ENCODE measurements at regions not wholly inside any gene's neighbourhood (a gene's known extent, or its start where the extent isn't known, plus 50 kb on each side); places are given as distances from the start of the nearest gene placed in this dataset.

DNA sequence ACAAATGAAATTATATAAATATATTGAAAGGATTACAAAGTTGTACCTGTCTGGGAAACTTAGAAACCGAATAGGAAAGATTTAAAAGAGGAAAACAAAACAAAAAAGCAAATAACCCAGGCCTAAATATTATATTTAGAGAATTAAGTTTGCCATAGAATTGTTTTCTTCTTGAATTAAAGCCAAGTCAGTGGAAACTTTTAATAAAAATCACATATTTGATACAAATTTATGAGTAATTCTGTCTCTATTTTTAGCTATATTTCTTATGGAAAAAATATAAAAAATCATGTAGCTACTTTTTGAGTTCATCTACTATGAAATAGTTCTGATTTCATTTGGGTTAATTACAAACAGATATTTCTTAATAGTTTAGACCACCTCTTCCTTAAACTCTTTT is 470.2 kb upstream of the HSF2 start:
- in situ Hi-C loops (cut with MboI; ENCODE audit: low sequenced_read_pairs in 4 of 4), result no loop called here
- no peak for TF ChIP-seq POLR2A (IDR thresholded peaks at IDR 0.05)
- TF ChIP-seq, protein P1, sequence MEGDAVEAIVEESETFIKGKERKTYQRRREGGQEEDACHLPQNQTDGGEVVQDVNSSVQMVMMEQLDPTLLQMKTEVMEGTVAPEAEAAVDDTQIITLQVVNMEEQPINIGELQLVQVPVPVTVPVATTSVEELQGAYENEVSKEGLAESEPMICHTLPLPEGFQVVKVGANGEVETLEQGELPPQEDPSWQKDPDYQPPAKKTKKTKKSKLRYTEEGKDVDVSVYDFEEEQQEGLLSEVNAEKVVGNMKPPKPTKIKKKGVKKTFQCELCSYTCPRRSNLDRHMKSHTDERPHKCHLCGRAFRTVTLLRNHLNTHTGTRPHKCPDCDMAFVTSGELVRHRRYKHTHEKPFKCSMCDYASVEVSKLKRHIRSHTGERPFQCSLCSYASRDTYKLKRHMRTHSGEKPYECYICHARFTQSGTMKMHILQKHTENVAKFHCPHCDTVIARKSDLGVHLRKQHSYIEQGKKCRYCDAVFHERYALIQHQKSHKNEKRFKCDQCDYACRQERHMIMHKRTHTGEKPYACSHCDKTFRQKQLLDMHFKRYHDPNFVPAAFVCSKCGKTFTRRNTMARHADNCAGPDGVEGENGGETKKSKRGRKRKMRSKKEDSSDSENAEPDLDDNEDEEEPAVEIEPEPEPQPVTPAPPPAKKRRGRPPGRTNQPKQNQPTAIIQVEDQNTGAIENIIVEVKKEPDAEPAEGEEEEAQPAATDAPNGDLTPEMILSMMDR (IDR thresholded peaks at IDR 0.05 in 4 of 5, conservative IDR thresholded peaks at IDR 0.05 in 1 of 5), result no peak

DNA sequence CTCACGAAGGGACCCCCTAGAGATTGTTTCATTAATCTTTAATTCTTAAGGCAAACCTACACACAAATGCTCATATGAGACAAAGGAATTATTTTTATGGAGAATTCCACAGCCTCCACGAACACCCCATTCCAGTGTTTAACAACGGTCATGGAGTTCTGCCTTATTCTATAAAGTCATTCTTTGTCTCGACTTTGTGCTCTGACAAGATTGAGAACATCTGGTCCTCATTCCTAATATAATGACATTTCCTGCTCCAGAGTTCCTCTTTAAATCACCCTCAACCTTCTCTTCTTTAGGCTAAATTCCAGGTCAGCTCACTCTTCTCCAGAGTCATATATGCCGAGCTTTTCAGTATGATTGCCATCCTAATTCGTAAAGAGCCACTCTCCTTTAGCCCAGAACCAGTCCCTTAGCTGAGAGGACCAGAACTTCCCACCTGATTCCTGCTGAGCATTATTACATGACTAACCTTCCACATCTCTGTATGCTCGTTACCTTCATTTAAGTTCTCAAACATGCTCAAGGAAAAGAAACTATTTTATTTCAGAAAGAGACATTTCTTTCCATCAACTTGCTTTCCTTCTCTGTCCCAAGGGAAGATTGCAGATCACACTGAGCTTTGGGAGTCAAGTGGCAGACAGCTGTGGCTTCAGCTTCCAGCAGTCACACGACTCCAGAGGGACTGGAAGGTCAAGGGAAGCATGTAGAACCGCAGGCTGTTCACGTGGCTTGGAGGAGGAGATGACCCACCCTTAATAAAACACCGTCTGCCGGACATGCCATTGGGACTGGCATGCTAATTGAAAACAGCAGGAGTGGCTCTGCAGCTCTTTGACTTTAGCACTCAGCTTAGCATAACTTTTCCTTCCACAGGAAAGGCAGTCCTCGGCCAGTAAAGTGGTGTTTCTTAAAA is 467.1 kb upstream of the HSF2 start:
- intact Hi-C loops (cut with DNase I; ENCODE audit: low total_unique reads), result no loop called here
- no peak for TF ChIP-seq POLR2A (IDR thresholded peaks at IDR 0.05)
- TF ChIP-seq, protein P1 (IDR thresholded peaks at IDR 0.05 in 4 of 5, conservative IDR thresholded peaks at IDR 0.05 in 1 of 5), result no peak
- Histone ChIP-seq H3K4me3 (peak overlapping the region in 1 of 4 donors; percentile 12), H3K4me1 (peaks cover 0 to 10% of the 10 kb centered on the region in 2 donors), H3K27ac (peak overlapping the region in 3 of 4 donors; percentile 11 to 54 (median 50)), H3K27me3 (no peaks in the 10 kb centered on the region), H3K9me3 (no peaks in the 10 kb centered on the region), H3K36me3 (no peaks in the 10 kb centered on the region)
- peak; percentile 42 to 66 for DNase-seq
- peak; percentile 95 to 98 for ATAC-seq
- in situ Hi-C loops (cut with MboI; ENCODE audit: low sequenced_read_pairs in 4 of 4), result no loop called here

More for the DNA sequence above, 470.2 kb upstream of the HSF2 start:
- no peaks in the 10 kb centered on the region for H3K27me3 ChIP-seq
- ATAC-seq, result no peak
- H3K4me1 ChIP-seq, result peaks cover 0 to 10% of the 10 kb centered on the region in 2 donors
- H3K36me3 ChIP-seq, result no peaks in the 10 kb centered on the region
- no peaks in the 10 kb centered on the region for H3K9me3 ChIP-seq
- no peak overlapping the region for H3K27ac ChIP-seq
- H3K4me3 ChIP-seq, result no peak overlapping the region
- intact Hi-C loops (cut with DNase I; ENCODE audit: low total_unique reads), result no loop called here
- no peak for DNase-seq

DNA sequence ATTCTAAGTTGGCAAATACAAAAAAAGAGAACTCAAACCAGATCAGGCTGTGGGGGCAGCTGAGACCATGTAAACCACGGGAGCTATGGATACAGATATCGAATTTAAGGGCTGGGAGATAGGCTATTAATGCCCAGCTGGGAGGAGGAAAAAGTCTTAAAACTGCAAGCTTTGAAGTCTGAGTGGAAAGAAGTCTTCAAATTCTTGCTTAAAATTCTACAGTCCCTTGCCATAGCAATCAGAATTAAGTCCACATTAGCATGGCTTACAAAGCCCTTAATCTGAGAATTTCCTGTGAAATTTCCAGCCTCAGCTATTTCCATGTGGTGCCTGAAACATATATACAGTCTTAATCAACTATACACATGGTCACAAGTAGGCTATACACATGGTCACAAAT is 465.0 kb upstream of the HSF2 start:
- DNase-seq (no peak), ATAC-seq (no peak)
- intact Hi-C loops (cut with DNase I; ENCODE audit: low total_unique reads) (no loop called here), in situ Hi-C loops (cut with MboI; ENCODE audit: low sequenced_read_pairs in 4 of 4) (no loop called here)
- no peaks in the 10 kb centered on the region for H3K36me3 ChIP-seq
- TF ChIP-seq, protein P1 (IDR thresholded peaks at IDR 0.05 in 4 of 5, conservative IDR thresholded peaks at IDR 0.05 in 1 of 5), result no peak
- TF ChIP-seq POLR2A (IDR thresholded peaks at IDR 0.05), result no peak
- H3K27me3 ChIP-seq, result no peaks in the 10 kb centered on the region
- no peak overlapping the region for H3K27ac ChIP-seq
- no peak overlapping the region for H3K4me3 ChIP-seq
- H3K9me3 ChIP-seq, result no peaks in the 10 kb centered on the region
- H3K4me1 ChIP-seq, result peaks cover 0 to 10% of the 10 kb centered on the region in 2 donors

DNA sequence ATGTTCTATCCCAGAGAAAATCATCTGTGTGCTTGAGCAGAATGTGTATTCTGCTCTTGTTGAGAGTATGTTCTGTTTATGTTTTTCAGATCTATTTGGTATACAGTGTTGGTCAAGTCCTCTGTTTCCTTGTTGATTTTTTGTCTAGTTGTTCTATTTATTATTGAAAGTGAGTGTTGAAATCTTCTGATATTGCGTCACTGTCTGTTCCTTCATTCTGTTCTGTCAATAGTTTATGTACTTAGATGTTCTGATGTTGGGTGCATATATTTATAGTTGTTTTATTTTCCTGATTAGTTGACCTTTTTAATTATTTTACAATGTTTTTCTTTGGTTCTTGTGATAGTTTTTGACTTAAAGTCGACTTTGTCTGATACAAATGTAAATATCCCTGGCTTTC is 458.7 kb upstream of the HSF2 start:
- no peak overlapping the region for H3K27ac ChIP-seq
- no peaks in the 10 kb centered on the region for H3K36me3 ChIP-seq
- TF ChIP-seq POLR2A (IDR thresholded peaks at IDR 0.05), result no peak
- TF ChIP-seq, protein P1 (IDR thresholded peaks at IDR 0.05 in 4 of 5, conservative IDR thresholded peaks at IDR 0.05 in 1 of 5), result no peak
- intact Hi-C loops (cut with DNase I; ENCODE audit: low total_unique reads) (no loop called here), in situ Hi-C loops (cut with MboI; ENCODE audit: low sequenced_read_pairs in 4 of 4) (no loop called here)
- no peaks in the 10 kb centered on the region for H3K27me3 ChIP-seq
- DNase-seq (no peak), ATAC-seq (no peak)
- no peaks in the 10 kb centered on the region for H3K9me3 ChIP-seq
- no peak overlapping the region for H3K4me3 ChIP-seq
- no peaks in the 10 kb centered on the region for H3K4me1 ChIP-seq
